ENCODE measurements at regions not wholly inside any gene's neighbourhood (a gene's known extent, or its start where the extent isn't known, plus 50 kb on each side); places are given as distances from the start of the nearest gene placed in this dataset.

- no peak for TF ChIP-seq YY1 (IDR thresholded peaks at IDR 0.05; ENCODE audit: low read depth, low read length)
- no peak for TF ChIP-seq ATF2 (IDR thresholded peaks at IDR 0.05; ENCODE audit: low read length)
- TF ChIP-seq CTCF (IDR thresholded peaks at IDR 0.05 in 2 of 3, conservative IDR thresholded peaks at IDR 0.05 in 1 of 3; ENCODE audit: control insufficient read depth in 2 of 3, extremely low read depth in 1 of 3, insufficient read depth in 1 of 3, low read depth in 3 of 3, low read length in 3 of 3), result no peak
- TF ChIP-seq SP1 (IDR thresholded peaks at IDR 0.05; ENCODE audit: low read depth, low read length), result no peak
- TF ChIP-seq REST (IDR thresholded peaks at IDR 0.05; ENCODE audit: low read depth, low read length), result no peak
- no peak for TF ChIP-seq EP300 (IDR thresholded peaks at IDR 0.05; ENCODE audit: borderline replicate concordance in 1 of 2, control insufficient read depth in 1 of 2, low read depth in 2 of 2, low read length in 2 of 2)
- no peak for TF ChIP-seq TCF12 (IDR thresholded peaks at IDR 0.05; ENCODE audit: low read depth, low read length)
- TF ChIP-seq POLR2A (IDR thresholded peaks at IDR 0.05; ENCODE audit: low read depth, low read length), result no peak
- TF ChIP-seq POLR2AphosphoS5 (IDR thresholded peaks at IDR 0.05; ENCODE audit: low read length), result no peak
- no peak for TF ChIP-seq ZNF274 (IDR thresholded peaks at IDR 0.05; ENCODE audit: insufficient read depth, insufficient read length)
Measured at GRCh38 chr4:162586266-162586665, 422.5 kb upstream of the FSTL5 start.

All from GM12878 (cell line).